ENCODE measurements at regions not wholly inside any gene's neighbourhood (a gene's known extent, or its start where the extent isn't known, plus 50 kb on each side); places are given as distances from the start of the nearest gene placed in this dataset.
"Not testable (repeated sequence)": the region's sequence is repeated elsewhere in the genome, so short reads cannot be mapped to it uniquely, and the experiment has no call there.

DNA sequence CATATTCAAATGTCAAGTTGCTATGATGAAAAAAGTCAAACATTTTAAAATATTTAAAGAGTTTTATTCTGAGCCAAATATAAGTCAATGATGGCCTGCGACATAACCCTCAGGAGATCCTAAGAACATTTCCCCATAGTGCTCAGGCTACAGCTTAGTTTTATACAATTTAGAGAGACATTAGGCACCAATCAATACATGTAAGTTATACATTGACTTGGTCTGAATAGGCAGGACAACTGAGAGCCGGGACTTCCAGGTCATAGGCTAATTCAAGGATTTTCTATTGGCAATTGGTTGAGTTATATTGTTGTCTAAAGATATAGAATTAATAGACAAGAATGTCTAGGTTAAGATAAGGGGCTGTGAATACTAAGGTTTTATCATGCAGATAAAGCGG lies 64.5 kb downstream of the UGT2B28 start:
- TF ChIP-seq, protein P1, sequence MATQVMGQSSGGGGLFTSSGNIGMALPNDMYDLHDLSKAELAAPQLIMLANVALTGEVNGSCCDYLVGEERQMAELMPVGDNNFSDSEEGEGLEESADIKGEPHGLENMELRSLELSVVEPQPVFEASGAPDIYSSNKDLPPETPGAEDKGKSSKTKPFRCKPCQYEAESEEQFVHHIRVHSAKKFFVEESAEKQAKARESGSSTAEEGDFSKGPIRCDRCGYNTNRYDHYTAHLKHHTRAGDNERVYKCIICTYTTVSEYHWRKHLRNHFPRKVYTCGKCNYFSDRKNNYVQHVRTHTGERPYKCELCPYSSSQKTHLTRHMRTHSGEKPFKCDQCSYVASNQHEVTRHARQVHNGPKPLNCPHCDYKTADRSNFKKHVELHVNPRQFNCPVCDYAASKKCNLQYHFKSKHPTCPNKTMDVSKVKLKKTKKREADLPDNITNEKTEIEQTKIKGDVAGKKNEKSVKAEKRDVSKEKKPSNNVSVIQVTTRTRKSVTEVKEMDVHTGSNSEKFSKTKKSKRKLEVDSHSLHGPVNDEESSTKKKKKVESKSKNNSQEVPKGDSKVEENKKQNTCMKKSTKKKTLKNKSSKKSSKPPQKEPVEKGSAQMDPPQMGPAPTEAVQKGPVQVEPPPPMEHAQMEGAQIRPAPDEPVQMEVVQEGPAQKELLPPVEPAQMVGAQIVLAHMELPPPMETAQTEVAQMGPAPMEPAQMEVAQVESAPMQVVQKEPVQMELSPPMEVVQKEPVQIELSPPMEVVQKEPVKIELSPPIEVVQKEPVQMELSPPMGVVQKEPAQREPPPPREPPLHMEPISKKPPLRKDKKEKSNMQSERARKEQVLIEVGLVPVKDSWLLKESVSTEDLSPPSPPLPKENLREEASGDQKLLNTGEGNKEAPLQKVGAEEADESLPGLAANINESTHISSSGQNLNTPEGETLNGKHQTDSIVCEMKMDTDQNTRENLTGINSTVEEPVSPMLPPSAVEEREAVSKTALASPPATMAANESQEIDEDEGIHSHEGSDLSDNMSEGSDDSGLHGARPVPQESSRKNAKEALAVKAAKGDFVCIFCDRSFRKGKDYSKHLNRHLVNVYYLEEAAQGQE (IDR thresholded peaks at IDR 0.05; ENCODE audit: insufficient read depth in 1 of 2, low read depth in 2 of 2, low read length in 1 of 2): not testable (repeated sequence)
- TF ChIP-seq, protein P2, sequence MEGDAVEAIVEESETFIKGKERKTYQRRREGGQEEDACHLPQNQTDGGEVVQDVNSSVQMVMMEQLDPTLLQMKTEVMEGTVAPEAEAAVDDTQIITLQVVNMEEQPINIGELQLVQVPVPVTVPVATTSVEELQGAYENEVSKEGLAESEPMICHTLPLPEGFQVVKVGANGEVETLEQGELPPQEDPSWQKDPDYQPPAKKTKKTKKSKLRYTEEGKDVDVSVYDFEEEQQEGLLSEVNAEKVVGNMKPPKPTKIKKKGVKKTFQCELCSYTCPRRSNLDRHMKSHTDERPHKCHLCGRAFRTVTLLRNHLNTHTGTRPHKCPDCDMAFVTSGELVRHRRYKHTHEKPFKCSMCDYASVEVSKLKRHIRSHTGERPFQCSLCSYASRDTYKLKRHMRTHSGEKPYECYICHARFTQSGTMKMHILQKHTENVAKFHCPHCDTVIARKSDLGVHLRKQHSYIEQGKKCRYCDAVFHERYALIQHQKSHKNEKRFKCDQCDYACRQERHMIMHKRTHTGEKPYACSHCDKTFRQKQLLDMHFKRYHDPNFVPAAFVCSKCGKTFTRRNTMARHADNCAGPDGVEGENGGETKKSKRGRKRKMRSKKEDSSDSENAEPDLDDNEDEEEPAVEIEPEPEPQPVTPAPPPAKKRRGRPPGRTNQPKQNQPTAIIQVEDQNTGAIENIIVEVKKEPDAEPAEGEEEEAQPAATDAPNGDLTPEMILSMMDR (IDR thresholded peaks at IDR 0.05): not testable (repeated sequence)
- not testable (repeated sequence) for TF ChIP-seq SIN3A (IDR thresholded peaks at IDR 0.05; ENCODE audit: borderline replicate concordance, insufficient read depth, low read depth, low read length); TCF7L2 (IDR thresholded peaks at IDR 0.05; ENCODE audit: low read depth, low read length); POLR2AphosphoS5 (IDR thresholded peaks at IDR 0.05; ENCODE audit: low read depth, low read length)
